ENCODE measurements at regions not wholly inside any gene's neighbourhood (a gene's known extent, or its start where the extent isn't known, plus 50 kb on each side); places are given as distances from the start of the nearest gene placed in this dataset.

DNA sequence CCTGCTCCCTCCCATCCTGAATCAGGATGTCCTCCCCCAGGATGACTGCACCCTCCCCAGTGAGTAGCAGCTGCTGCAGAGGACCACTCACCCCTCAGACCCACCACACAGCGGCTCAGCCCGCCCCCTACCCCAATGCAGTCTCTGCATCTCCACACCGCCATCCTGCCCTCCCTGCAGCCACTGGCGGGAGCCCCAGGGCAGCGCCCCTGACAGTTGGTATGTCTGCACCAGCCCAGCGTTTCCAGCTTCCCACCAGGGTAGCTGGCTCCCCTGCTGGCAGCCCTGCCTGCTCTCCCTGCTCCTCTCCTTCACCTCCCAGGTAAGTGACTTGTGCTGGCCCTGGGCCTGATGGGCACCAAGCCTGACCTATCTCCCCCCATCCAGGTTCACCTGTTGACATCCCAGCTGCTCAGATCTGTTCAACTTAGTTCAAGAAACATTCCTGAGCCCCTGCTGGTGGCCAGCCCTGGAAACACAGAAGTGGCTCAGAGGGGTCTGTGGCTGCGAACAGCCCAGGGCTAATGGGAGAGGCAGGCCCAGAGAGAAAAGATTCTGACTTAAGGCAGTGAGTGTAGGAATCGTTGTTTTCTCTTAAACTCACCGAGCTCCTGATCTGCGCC, 117.7 kb upstream of the RAB6C start:
- no peaks in the 10 kb centered on the region for H3K9me2 ChIP-seq (replicated peaks; ENCODE audit: control insufficient read depth, low read length)
- peaks cover 3% of the 10 kb centered on the region; the same call in 1 of the 2 replicates for H3K27me3 ChIP-seq (ENCODE audit: control insufficient read depth, low read length)
- H3K79me2 ChIP-seq (ENCODE audit: control insufficient read depth, low read length) = no peaks in the 10 kb centered on the region
- H3K27ac ChIP-seq (ENCODE audit: low read depth, low read length) = no peak overlapping the region
- no peak overlapping the region for H3K4me3 ChIP-seq (ENCODE audit: low read length)
- H3K4me1 ChIP-seq (ENCODE audit: control insufficient read depth, low read length) = no peaks in the 10 kb centered on the region
- H3K9me3 ChIP-seq (ENCODE audit: control insufficient read depth, insufficient read depth, low read length) = no peaks in the 10 kb centered on the region
- H3F3A ChIP-seq (ENCODE audit: control insufficient read depth, insufficient read depth) = no peaks in the 10 kb centered on the region
- no peak overlapping the region for H3K4me2 ChIP-seq (ENCODE audit: low read length)
- H3K36me3 ChIP-seq (ENCODE audit: control insufficient read depth, low read length) = no peaks in the 10 kb centered on the region
- TF ChIP-seq, protein P1, sequence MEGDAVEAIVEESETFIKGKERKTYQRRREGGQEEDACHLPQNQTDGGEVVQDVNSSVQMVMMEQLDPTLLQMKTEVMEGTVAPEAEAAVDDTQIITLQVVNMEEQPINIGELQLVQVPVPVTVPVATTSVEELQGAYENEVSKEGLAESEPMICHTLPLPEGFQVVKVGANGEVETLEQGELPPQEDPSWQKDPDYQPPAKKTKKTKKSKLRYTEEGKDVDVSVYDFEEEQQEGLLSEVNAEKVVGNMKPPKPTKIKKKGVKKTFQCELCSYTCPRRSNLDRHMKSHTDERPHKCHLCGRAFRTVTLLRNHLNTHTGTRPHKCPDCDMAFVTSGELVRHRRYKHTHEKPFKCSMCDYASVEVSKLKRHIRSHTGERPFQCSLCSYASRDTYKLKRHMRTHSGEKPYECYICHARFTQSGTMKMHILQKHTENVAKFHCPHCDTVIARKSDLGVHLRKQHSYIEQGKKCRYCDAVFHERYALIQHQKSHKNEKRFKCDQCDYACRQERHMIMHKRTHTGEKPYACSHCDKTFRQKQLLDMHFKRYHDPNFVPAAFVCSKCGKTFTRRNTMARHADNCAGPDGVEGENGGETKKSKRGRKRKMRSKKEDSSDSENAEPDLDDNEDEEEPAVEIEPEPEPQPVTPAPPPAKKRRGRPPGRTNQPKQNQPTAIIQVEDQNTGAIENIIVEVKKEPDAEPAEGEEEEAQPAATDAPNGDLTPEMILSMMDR (IDR thresholded peaks at IDR 0.05; ENCODE audit: low read depth, low read length, poor library complexity, severe bottlenecking) = no peak
- TF ChIP-seq EZH2phosphoT487 (IDR thresholded peaks at IDR 0.05; ENCODE audit: borderline replicate concordance, low read length) = no peak
- H4K20me1 ChIP-seq (ENCODE audit: control insufficient read depth, insufficient read depth, low read depth, low read length) = no peaks in the 10 kb centered on the region

DNA sequence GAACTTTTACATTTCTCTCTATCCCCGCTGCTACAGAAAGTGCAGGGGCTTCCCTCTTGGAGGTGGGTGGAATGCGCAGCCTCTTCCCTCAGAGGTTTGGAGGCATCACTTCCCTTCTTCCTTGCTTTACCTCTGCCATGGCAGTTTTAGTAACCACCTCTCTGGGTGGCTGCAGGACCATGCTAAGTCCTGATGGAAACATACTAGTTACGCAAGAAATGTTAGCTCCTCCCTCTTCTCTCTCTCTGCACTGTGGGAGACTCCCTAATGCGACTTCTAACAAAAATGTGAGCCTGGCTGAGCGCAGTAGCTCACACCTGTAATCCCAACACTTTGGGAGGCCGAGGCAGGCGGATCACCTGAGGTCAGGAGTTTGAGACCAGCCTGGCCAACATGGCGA, 116.8 kb upstream of the RAB6C start:
- Histone ChIP-seq H3K27ac (ENCODE audit: low read depth, low read length) (no peak overlapping the region), H3K79me2 (ENCODE audit: control insufficient read depth, low read length) (no peaks in the 10 kb centered on the region), H3K4me1 (ENCODE audit: control insufficient read depth, low read length) (no peaks in the 10 kb centered on the region), H3K36me3 (ENCODE audit: control insufficient read depth, low read length) (no peaks in the 10 kb centered on the region), H3K4me2 (ENCODE audit: low read length) (no peak overlapping the region), H3K27me3 (ENCODE audit: control insufficient read depth, low read length) (no peaks in the 10 kb centered on the region), H3K9me3 (ENCODE audit: control insufficient read depth, insufficient read depth, low read length) (no peaks in the 10 kb centered on the region), H3K4me3 (ENCODE audit: low read length) (no peak overlapping the region), H3K9me2 (replicated peaks; ENCODE audit: control insufficient read depth, low read length) (no peaks in the 10 kb centered on the region), H4K20me1 (ENCODE audit: control insufficient read depth, insufficient read depth, low read depth, low read length) (no peaks in the 10 kb centered on the region), H3F3A (ENCODE audit: control insufficient read depth, insufficient read depth) (no peaks in the 10 kb centered on the region)
- no peak for TF ChIP-seq EZH2phosphoT487 (IDR thresholded peaks at IDR 0.05; ENCODE audit: borderline replicate concordance, low read length)
- TF ChIP-seq, protein P1 (IDR thresholded peaks at IDR 0.05; ENCODE audit: low read depth, low read length, poor library complexity, severe bottlenecking) = no peak

DNA sequence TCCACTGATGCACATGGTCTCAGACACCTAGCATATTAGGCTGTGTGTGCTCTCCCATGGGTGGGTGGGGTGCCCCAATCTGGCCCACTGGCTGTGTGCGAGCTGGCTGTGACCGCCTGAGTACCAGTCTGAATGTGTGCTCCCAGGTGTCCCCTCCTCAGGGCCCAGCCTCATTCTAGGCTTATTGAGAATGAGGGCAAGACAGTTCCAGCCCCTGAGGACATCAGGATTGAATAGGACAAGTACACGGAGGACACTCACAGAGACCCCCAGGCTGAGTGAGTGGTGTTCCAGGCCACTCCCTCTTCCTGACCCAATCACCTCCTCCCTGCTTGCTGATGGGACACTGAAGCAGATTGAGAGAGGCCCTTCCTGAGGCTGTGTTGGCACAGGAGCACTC, 116.1 kb upstream of the RAB6C start:
- Histone ChIP-seq H3K9me2 (replicated peaks; ENCODE audit: control insufficient read depth, low read length) (no peaks in the 10 kb centered on the region), H3K4me1 (ENCODE audit: control insufficient read depth, low read length) (no peaks in the 10 kb centered on the region), H3F3A (ENCODE audit: control insufficient read depth, insufficient read depth) (no peaks in the 10 kb centered on the region), H3K4me3 (ENCODE audit: low read length) (no peak overlapping the region), H3K36me3 (ENCODE audit: control insufficient read depth, low read length) (no peaks in the 10 kb centered on the region), H4K20me1 (ENCODE audit: control insufficient read depth, insufficient read depth, low read depth, low read length) (no peaks in the 10 kb centered on the region), H3K27me3 (ENCODE audit: control insufficient read depth, low read length) (no peaks in the 10 kb centered on the region), H3K27ac (ENCODE audit: low read depth, low read length) (no peak overlapping the region), H3K9me3 (ENCODE audit: control insufficient read depth, insufficient read depth, low read length) (no peaks in the 10 kb centered on the region), H3K4me2 (ENCODE audit: low read length) (no peak overlapping the region), H3K79me2 (ENCODE audit: control insufficient read depth, low read length) (no peaks in the 10 kb centered on the region)
- TF ChIP-seq, protein P1 (IDR thresholded peaks at IDR 0.05; ENCODE audit: low read depth, low read length, poor library complexity, severe bottlenecking) = no peak
- no peak for TF ChIP-seq EZH2phosphoT487 (IDR thresholded peaks at IDR 0.05; ENCODE audit: borderline replicate concordance, low read length)

Measured in DOHH2 (cell line).